ENCODE measurements at regions not wholly inside any gene's neighbourhood (a gene's known extent, or its start where the extent isn't known, plus 50 kb on each side); places are given as distances from the start of the nearest gene placed in this dataset.

DNA sequence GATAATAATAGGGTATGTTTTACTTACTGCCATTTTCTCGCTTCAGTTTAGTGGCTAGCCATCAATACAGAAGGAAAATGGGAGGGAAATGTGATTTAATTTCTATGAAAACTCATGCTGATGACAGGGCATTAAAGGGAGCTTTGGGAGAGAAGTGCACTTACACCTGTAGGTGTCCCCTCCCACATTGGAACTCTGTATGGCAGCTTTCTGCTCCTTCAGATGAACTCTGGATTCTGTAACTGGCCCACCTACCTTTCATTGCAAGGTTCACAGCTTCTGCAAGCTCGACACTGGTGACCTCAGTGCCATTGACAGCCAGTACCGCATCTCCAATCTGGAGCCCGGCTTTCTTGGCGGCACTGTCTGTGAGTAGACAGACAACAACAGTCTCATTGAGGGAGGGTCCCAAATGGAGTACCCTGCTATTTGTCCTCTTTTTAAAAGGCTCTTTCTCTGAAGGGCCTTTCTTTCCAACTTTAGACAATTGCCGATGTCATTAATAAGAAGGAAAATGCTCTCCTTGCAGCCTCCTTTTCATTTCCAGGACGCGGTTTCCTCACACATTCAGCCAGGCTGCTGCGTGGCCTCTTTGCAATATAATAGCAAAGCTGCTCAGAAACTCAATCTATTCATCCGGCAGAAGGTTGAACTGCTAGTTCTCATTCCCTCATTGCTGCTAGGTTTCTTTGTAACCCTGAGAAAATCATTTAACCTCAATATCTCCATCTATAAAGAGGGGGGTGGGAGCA lies 63.6 kb downstream of the NUDT12 start:
- no peak for DNase-seq

DNA sequence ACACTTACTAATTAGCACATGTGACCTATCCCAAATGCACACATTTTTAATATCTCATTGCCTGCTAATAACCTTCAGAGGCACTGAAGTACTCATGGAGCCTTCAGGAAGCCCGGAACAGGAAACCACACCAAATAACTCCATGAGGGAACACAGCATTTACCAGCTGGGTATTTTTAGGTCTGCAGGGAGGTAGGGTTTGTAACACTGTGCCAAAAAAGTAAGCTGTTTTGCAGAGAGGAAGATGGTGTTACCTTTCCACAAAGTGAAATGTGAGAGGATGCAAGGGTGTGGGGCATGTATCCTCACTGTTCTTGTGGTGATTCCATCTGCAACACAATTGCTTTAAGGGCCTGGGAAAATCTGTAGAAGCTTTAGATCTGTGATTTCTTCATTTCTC lies 64.4 kb downstream of the NUDT12 start:
- DNase-seq: no peak

DNA sequence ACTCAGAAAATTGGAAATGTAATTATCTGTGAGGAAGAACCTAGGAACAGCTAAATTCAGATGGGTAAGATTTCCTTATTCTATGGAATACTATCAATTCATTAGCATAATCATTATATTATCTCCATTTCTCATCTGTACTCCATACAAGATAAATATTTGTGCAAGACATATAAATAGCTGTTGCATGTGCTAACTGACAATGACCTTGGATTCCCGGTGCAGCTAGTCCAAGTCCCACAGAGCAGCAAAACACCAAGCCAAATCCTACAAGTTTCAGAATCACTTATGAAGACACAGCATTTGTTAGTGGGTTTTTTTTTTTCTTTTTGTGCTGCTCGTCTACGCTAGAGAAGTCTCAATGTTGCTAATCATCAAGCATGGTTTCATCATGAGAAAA lies 64.8 kb downstream of the NUDT12 start:
- no peak for DNase-seq

DNA sequence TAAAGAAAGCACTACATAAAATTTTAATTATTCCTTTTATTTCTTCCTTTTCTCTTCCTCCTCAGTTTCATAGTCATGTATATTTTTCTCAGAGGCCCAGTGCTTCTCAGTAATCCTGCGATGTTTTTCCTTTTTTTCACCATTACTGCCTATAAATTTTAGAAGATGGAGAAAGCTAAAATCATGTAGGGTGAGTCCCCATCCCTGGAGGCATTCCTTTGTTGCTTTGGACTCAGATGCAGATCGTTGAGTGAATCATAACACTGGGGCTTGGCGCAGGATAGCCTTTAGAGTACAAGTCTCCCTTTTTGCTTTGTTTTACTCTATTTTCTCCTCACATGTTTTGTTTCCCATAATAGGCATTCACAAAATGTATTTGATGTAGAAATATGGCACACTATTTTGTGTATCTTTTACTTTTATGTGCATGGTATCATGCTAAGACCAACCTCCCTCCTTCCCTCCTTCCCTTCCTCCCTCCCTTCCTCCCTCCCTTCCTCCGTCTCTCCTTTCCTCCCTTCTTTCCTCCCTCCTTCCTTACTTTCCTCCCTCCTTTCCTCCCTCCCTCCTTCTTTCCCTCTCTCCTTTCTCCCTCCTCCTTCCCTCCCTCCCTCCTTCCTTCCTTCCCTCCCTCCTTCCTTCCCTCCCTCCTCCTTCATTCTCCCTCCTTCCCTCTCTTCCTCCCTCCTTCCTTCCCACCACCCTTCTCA lies 72.4 kb downstream of the NUDT12 start:
- DNase-seq: no peak

DNA sequence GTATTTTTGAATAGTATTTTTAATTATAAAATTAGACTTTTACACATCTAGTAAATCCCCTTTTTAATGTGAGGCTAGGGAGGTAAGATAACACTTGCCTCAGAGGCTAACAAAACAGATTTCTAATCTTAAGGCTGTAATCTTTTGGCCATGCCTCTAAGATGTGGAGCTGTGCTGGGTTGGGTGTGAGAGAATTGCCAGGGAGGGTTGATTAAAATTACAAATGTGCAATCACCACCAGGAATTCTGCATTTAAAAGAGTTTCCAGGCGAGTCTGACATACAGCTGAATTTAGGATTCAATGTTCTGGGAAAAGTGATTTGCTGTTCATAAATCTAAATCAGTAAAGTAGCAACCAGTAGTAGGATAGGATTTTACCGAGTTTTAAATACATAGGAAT lies 73.3 kb downstream of the NUDT12 start:
- DNase-seq: no peak

DNA sequence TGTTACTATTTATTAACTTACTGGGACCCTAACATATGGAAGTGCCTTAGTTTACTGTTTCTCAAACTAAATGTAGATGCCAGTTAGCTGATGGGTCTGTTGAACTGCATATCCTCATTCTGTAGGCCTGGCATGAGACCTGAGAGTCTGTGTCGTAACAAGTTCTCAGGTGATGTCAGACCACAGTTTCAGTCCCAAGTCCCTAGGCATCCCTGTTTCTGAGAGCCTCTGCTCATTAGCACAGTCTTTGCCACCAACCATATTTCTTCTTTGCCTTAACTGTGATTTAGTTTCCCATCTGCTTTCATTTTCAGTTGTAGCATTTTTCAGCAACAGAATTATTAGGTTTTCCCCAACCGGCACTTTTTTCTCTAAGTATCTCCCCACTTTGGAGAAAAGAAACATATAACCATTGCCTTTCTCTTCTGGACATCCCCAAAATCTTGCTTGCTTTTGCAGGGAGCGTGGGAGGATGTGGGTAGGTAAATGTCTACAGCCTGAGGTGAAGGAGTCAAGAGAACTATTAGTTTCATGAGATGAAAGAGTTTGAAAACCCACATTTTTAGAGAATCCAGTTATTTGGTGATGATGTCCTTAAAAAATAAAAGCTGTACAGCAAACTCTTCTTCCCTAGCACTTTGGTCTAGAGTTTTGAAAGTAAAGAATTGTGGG lies 74.6 kb downstream of the NUDT12 start:
- DNase-seq: no peak

DNA sequence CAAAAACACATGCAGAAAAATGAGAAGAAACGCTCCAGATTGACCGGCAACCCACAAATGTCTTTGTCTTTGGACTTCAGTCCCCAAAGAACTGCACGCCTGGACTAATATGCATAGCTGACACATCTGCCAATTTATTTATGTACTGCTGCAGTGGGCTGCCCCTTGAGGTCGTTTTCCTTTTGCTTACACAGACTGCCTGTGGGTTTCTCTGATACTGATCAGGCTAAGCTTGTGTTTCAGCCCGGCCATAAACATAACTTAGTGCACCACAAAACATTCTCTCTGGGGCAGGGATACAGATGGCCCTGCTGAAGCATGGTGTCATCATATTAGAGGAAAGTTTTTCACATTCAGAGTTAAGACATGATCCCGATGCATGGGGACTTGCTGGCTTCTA lies 75.4 kb downstream of the NUDT12 start:
- DNase-seq: no peak

DNA sequence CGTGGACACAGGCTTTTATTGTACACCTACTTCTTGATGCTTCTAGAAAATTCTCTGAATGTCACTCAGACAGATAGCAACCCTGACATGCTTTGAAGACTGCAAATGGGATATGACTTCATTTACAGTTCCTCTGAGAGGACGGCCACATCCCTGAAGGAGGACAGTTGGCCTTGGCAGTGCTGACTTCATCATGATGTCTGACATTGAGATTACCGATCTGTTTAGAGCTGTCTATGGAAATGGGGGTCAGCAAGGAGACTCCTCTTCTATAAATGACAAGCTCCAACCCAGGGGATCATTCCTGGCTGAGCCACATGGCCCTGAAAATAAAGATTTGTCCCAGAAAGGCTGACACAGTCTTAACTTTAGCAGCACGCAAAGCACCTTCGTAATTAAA lies 75.8 kb downstream of the NUDT12 start:
- DNase-seq: no peak

DNA sequence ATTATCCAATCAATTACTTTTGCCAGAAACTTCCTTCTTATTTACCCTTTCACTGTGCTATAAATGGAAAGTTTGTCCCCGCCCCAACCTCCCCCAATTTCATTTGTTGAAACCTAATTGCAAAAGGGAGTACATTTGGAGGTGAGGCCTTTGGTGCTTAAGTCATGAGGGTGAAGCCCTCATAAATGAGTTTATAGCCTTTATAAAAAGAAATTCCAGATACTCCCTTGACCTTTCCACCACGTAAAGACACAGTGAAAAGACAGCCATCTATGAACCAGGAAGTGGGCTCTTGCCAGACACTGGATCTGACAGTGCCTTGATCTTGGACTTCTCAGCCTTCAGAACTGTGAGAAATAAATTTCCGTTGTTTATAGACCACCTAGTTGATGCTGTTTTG lies 82.3 kb downstream of the NUDT12 start:
- DNase-seq: no peak

DNA sequence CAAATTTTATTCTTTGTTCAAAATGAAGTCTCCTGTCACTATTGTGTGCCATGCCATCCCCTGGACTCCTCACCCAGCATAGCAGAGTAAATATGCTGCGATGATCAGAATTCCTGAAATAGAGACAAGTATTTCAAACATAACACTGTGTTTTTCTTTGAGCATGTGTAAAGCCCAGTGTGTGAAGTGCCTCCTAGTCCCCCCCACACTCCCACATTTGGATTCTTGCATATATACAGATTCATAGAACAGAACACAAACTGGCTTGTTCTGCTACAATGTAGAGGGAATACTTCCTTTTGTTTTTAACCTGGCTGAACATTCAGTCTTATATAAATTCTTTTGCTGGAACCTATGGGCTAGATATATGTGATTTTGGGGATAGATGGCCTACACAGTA lies 84.9 kb downstream of the NUDT12 start:
- DNase-seq: no peak

DNA sequence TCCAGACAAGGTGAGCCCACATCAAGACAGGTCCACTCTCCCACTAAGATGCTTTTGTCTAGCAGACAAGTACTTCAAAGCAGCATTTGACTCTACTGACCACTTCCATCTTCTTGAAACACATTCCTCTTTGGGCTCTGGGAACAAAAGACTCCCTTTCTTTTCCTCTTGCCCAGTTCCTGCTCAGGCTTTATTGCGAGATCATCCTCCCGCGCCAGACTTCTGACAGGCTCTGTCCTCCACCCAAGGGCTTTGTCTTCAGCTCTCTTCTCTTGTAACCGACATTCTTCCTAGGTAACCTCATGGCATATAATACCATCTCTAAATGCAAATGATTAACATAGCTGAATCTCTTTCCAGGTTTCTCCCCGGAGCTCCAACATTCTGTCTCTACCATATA lies 85.8 kb downstream of the NUDT12 start:
- DNase-seq: no peak

DNA sequence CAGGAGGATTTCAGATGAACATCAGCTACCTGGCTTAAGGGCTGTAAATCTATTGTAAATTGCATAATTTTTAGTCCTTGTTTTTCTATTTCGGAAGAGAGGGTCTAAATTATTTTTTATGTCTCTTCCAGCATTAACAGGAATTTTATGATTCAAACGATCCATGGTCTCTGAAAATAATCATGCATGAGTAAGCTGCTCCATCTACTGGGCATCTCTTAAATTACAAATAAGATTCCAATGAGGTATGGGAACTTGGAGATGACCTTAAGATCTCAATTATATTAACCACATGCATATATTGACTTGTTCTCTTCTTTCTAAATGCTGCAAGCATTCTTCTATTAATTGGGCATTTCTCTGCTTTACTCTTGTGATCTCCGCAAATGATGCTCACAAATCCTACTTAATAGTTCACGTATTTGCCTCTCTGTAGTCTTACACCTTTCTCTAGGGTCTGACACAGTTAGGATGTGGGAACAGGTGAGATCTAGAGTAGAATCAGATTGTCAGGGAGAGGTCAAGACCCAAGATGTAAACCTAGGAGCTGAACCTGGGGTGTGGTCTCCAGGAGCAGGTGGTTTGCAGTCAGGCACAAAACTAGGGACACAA lies 86.9 kb downstream of the NUDT12 start:
- no peak for DNase-seq

DNA sequence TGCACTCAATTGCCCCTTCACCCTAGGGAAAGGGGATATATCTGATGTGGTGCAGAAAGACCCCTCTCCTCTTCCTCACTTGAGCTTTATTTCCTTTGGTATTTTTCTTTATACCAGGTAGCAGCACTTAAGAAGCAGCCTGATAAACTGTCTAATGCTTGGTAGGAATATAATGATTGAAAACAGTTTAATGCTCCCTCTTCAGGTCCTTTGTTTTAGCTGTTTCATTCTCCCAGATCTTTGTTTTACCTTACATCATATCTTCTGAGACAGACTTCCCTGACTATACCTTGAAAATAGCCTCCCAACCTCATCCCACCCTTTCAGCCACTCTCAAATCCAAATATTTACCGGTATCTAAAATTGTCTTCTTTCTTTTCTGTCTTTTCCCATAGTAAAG lies 87.9 kb downstream of the NUDT12 start:
- DNase-seq: no peak

DNA sequence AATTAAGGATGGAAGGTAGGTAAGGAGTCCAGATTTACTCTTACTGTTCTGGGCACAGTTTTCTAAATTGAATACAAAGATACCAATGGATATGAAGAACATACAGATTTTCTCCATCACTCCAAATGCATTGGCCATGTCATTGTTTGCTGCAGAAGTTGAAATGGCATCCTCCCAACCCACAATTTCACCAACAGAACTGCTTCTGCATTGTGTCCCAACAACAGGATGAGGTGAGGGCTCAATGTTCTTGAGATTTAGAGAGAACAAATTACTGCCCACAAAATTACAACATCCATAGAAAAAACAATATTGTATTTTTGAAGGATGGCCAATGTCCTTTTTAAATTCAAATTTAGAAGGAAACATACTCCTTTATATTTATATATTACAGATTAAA lies 88.9 kb downstream of the NUDT12 start:
- DNase-seq: no peak

DNA sequence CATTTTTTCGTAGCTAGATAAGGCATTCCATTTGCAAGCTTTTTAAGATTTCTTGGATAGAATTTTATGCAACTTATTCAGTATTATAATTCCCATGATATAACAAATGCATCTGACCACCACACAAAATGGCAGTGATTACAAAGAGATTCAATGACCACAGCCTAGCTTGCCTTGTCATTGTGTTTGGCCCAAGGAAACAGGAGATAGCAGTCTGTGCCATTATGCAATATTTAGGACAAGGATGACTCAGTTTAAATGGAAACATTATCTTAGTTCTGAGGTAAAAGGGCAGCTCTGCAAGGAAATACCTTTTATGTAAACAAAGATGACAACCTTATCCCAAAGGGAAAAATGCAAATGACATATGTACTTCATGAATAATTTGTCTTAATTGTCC lies 89.8 kb downstream of the NUDT12 start:
- DNase-seq: no peak

DNA sequence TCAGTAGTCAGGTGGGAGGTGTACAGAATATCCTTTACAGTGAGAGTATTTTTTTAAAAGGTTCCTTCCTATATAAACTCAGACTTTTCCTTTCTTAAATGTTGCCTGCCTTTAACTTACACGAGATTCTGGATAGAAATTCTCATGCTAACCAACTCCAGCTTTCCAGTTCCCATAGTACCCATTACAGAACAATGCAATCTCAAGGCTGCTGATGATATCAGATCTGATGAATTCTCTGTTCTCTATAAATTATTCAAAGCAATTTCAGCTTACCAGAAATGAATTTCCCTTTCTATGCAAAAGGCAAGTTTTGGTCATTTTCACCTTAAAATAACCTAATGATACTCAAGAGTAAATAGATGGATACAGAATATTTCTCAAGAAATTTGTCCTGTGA lies 90.3 kb downstream of the NUDT12 start:
- no peak for DNase-seq

DNA sequence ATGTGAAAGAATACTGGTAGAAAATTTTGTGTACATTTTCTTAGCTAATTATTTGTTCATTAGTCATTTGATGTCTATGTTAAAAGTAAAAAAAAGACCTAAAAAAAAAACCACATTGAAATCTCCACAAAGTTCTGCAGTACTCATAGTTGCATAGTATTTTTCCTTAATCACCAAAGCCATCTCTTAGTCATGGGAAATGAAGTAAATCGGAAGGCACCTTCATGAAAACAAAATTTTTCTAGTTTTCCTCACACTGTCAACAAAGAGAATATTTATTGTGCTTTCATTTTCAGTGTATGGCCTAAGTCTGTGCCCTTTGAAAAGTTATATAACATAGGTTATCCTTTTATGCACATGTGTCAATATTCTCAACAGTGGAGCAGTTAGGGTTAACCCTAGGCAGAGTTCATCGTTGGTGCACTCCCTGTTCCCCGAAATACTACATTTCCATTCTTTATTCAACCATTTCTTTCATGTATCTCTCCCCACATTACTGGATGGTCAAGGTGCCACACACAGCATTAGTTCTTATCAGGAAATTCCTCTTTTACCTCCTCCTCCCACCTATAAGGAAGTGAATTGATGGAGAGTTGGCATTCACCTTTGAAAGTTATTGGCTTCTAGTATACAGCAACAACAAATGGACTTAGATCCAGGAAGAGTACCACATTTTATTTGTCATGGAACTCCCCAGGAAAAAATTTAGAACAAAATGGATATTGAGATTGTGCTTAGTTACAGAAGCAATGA lies 93.1 kb downstream of the NUDT12 start:
- DNase-seq: no peak

DNA sequence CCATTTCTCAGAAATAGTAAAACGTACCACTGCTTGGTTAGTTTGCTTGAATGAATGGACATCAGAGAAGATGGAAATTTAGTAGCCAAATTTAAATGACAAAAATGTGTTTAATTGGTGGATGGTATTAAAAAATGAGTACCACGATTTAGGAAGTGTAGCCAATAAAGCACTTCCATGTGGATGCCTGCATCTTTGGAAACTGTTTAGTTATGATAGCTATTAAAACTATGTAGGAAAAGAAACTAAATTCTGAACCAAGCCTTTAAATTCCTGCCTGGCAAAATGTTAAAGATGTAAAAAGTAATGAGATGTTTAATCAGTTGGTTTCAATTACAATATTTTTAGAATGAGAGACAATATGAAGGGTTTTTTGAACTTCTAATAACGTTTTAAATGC lies 94.8 kb downstream of the NUDT12 start:
- DNase-seq: no peak

DNA sequence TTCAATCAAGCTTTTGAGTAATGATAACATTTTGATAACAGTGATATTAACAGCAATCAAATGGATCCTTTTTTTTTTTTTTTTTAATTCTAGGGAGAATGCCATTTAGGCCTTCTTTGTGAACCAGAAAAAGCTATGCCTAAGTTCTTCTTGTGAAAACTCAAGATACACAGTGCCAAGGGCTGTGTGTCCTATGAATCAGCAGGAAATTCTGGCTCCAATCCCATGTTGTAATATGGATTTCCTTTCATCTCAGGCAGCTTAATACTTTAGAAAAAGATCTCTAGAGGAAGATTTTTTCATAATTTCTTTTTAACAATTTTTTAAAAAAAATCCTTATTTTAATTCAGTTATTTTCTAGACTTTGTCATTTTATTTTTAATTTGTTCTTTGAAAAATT lies 96.1 kb downstream of the NUDT12 start:
- DNase-seq: no peak

DNA sequence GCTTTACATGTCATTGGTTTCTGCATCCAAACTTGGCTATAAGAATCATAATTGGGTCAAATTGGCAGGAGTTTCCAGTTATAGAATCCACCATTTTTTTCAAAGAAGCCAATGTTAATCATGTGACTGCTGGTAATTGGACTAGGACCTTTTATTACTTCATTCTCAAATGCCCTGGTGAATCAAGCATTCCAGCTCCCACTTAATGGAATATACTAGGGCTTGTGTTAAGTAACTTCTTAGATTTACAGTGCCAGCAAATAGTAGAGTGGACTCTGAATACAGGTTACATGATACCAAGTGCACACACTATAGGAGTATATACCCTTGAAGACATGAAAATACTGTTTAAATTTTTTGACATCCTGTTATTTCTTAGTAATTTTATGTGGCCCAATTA lies 96.7 kb downstream of the NUDT12 start:
- no peak for DNase-seq

DNA sequence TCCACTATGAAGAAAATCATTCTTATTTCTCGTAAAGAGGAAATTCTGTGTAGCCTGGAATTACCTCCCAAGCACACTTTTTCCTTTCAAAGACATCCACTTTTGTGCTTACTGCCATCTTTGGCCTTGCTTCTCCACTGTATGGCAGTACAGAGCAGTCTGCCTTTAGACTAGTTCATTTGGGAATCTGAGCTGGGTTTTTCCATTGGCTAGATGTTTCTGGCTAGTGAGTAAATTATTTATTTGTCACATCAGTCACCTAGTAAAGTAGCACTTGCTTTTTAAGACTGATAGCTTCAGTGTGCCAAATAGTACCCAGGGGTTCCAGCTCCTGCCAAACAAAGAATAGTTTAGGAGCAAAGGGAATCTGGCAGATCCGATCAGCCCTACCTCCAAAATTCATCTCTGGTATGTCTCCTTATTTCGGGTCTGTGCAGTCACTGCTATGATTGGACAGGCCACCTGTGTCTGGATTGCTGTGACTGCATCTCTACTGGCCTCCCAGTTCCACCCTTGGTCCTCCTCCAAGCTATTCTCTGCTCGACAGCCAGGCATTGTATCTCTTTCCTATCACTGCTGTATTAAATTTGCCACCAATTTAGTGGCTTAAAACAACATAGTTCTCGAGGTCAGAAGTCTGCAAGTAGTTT lies 97.6 kb downstream of the NUDT12 start:
- DNase-seq: no peak

DNA sequence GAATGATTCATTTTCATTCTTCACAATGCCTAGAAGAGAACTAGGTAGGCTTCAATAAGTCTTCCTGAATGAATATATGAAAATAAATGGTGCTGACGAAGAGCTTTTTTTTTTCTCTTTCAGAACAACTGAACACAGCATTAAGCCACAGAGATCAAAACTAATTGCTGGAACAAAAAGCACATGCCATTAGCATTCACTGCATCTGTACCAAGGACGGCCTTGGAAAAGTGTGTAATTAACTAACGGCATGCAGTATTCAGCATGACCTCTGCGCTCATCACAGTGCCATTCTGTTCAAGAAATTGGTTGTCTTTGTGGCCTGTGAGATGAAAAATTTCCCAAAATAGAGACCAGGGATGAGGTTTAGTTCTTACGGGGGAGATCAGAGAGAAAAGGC lies 99.3 kb downstream of the NUDT12 start:
- no peak for DNase-seq

All from occipital lobe (tissue), 1 donor.